Thyroid gland (tissue), 4 donors: ENCODE measurements at regions not wholly inside any gene's neighbourhood (a gene's known extent, or its start where the extent isn't known, plus 50 kb on each side); places are given as distances from the start of the nearest gene placed in this dataset.

ENCODE experiments used
- CTCF ChIP-seq, 6 experiments: fragments of 200-600 bp in 3 of 6; fragments of 450-650 bp in 3 of 6; sonication (generic) in 3 of 6; IDR thresholded peaks; one replicate each; pipeline ENCODE4 v1.5.1; 2016 to 2019; ENCODE audit warnings: antibody characterized with exemption in 6 of 6, mild to moderate bottlenecking in 2 of 6, inconsistent platforms in 1 of 6, moderate library complexity in 1 of 6
- POLR2A ChIP-seq, 2 donors: fragments of 450-650 bp; IDR thresholded peaks; one replicate each; pipeline ENCODE4 v1.6.1; 2017; ENCODE audit warnings: antibody characterized with exemption in 2 of 2, mild to moderate bottlenecking in 2 of 2, moderate library complexity in 1 of 2

DNA sequence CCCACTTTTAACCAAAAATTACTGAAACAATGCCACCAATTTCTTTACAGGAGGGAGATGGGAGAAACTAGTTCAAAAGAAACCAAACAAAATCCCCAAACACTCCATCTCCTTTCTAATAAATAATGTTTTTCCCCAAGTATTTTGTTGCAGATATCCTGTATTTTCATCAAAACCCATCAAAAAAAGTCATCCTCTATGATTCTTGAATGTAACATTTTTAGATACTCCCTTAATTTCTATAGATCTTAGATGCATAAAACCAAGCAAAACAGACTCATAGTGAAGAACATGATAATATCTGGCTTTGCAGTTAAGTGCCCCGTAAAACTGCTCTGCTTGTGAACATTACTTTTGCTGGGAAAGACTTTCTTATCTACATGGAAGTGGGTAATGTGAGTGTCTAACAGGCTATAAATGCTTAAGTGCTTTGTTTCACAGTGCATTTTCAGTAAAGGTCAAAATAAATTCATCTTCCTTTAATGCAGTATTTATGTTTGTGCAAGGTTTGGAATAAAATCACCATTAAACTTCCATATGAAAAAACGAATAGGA, 77.3 kb upstream of the TBCA start:
- TF ChIP-seq CTCF (IDR thresholded peaks at IDR 0.05) (no peak), POLR2A (IDR thresholded peaks at IDR 0.05) (no peak)
